HG03457 (cell line): ENCODE measurements at regions not wholly inside any gene's neighbourhood (a gene's known extent, or its start where the extent isn't known, plus 50 kb on each side); places are given as distances from the start of the nearest gene placed in this dataset.

Experiments
- ATAC-seq: cut with Tn5 transposase; IDR thresholded peaks from one replicate; pipeline ENCODE4 v1.9.1; 2021; ENCODE audit warnings: moderate number of reproducible peaks; ENCODE audit not compliant: unreplicated experiment

DNA sequence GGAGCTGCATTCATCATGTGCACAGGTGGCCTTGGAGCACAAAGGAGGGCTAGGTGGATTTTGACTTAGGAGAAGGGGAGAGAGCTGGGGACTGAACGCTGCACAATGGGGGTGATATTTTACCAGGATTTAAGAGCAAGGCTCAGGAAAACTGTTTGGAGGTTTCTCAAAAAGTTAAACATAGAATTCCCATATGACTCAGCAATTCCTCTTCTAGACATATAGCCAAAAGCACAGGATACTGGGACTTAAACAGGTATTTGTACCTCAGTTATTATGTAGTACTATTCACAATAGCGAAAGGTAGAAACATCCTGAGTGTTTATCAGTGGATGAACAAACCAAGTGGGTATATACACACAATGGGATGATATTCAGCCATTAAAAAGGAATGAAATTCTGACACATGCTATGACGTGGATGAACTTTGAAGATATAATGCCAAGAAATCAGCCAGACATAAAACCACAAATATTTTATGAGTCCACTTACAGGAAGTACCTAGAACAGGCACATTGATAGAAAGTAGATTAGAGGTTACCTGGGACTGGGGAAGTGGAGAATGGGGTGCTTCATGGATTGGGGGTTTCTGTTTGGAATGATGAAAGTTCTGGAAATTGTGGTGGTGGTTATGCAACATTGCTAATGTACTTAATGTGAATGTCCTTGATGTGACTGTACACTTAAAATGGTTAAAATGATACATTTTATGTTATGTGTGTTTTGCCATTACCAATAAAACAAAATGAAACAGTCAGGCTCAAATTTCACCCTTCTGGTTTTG is 216.9 kb downstream of the HAUS1 start:
- ATAC-seq = no peak

DNA sequence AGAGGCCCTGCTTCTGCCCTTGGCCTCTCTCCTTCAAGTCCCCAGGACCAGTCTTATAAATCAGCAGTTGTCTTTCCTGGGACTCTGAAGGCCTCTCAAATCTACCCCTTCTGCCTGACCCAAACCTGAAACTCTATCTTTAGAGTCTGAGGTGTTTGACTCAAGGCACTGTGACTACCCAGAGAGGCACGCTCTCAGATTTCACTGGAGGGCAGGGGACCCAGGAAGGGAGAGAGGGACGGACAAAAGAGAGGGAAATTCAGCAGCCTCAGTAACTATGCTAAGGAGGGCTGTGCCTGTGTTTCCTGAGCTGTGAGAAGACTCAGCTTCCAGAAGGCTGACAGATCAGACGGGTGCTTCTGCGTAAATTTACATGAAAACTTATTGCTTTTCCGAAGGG is 217.8 kb downstream of the HAUS1 start:
- no peak for ATAC-seq

- ATAC-seq = no peak
These were observed 218.3 kb downstream of the HAUS1 start for GRCh38 chr18:46322411-46322891.

DNA sequence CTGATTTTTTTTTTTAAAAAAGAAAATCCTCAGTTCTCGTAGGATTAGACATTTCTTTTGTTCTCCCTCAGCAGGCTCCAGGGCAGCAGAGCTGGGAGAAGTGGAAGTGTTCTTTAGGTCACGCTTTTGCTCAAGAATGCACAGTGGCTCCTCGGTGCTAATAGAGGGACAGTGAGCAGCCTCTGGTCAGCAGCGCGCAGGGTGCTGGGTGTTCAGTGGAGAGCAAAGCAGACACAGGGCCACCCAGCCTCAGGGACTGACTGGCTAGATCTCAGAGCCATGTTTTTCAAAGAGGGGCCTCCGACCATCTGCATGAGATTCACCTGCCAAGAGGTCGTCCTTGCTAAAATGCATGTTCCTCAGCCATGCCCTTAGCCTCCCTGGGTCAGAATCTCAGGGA is 218.8 kb downstream of the HAUS1 start:
- ATAC-seq = no peak

- no peak for ATAC-seq
These were observed 220.1 kb downstream of the HAUS1 start for GRCh38 chr18:46324087-46324955.

GRCh38 chr18:46325895-46326294 is 221.7 kb downstream of the HAUS1 start:
- no peak for ATAC-seq

- ATAC-seq = no peak
These were observed 225.6 kb downstream of the HAUS1 start for GRCh38 chr18:46329736-46330246.

DNA sequence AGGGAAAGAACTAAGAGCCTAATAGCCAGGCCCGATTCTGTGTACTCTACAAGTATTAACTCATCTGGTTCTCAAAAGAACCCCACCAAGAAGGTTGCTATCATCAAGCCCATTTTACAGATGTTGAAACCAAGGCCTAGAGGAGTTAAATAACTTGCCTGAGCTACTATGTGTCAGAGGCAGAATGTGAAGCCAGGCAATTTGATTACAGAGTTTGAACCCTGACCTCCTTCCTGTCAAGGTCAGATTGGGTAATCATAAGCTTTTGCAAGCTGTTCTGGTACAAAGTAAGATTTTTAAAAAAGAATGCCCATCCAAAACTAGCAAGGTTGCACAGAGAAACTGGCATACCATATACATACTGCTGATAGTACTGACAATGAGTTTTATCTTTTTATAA is 227.1 kb downstream of the HAUS1 start:
- no peak for ATAC-seq

GRCh38 chr18:46332286-46332801 is 228.2 kb downstream of the HAUS1 start:
- no peak for ATAC-seq

GRCh38 chr18:46332921-46333341 is 228.7 kb downstream of the HAUS1 start:
- ATAC-seq = no peak

GRCh38 chr18:46333431-46334135 is 229.4 kb downstream of the HAUS1 start:
- ATAC-seq = no peak

DNA sequence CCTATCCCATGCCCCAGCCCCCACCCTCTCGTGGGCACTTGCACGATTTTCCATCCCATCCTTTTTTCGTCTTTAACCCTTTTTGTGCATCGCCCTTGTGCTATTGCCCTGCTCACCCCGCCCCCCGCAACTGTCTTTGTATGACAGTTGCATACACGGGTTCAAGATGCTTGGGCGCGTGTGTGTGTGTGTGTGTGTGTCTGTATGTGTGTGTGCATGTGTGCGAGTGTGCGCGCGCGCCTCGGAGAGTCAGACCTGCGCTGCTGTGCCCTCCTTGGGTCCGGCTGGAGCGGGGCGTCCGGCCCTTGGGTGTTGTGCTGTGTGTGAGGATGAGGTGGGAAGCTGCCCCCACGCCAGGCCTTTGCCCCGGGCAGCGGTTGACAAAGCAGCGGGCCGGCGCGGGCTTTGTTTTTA is 230.7 kb downstream of the HAUS1 start:
- ATAC-seq = no peak

DNA sequence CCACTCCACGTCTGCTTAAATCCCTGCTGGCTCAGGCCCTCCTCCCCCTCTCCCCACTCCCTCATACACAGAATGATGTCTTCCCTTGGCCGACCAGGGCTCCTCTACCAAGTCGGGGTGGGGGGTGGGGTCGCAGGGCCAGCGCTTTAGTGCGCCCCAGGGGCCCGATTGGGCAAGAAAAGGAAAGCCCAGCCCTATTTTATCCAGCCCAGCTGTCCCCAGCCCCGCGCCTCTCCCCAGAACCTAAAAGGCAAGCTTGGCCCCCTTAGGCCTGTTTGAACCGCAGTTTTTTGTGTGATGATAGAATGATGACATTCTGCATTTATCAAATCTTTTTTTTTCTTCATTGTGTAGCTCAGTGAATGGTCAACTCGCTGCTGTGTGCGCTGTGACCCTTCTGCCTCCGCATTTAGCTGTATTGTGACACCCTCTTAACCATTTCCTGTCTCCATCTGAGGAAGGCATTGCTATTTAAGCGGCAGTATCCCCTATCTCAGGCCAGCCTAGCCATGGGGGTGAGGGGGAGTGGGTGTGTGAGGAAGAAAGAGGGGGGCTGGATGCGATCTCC is 231.4 kb downstream of the HAUS1 start:
- no peak for ATAC-seq

DNA sequence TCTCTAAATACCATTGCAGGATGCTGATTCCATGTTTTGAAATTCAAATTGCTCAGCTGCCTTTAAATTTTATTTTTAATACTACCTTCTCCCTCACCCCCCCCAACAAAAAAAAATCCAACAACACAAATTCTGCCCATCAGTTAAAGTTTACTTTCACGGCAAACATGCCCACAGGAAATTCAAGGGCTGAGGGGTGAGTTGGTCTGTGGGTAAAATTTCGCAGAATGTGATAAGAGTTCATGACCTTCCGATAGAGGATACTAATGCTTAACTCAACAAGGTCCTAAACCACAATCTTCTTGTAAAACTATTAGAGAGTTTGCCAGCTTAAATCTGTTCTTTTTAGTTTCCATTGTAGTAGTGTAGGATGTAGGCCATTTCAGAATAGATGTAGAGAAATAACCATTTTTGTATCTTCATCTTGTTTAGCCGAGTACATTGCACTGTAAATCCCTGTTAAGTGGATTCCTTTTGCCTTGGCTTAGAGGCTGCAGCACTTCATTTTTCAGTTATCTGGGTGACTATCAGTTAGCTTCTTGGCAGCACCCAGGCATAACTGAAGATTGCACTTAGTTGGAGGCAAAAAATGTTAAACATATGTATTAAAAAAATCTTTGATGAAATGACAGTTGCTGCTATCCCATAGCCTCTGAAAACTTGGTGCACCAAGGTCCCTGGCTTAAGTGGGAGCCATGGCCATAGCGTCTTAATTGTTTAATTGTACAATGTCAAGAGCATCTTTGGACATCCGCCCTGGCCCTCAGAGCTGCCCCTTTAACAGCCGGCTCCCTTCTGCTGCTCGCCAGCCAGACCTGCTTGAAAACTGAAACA is 232.3 kb downstream of the HAUS1 start:
- no peak for ATAC-seq

GRCh38 chr18:46337271-46337670 is 233.1 kb downstream of the HAUS1 start:
- no peak for ATAC-seq

GRCh38 chr18:46338205-46338604 is 234.0 kb downstream of the HAUS1 start:
- no peak for ATAC-seq

DNA sequence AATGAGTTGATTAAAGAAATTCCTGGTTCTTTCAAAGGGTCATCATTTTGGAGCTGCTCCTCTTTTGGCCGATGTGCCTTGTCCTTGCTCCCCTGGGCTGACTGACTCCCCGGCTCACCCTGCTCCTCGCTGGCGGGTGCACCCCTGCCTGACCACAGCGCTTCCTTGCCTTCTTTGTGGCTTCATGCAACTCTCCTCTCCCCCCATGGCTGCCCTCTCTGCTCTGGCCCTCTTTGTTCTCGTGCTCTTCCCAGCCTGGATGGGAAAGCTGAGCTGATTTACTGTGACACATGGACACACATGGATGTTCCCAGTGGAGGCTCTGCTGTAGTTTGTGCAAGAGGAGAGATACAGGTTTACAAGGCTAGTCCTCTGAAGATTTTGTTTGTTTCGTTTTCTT is 234.6 kb downstream of the HAUS1 start:
- ATAC-seq = no peak

GRCh38 chr18:46340716-46341115 is 236.5 kb downstream of the HAUS1 start:
- ATAC-seq = no peak

DNA sequence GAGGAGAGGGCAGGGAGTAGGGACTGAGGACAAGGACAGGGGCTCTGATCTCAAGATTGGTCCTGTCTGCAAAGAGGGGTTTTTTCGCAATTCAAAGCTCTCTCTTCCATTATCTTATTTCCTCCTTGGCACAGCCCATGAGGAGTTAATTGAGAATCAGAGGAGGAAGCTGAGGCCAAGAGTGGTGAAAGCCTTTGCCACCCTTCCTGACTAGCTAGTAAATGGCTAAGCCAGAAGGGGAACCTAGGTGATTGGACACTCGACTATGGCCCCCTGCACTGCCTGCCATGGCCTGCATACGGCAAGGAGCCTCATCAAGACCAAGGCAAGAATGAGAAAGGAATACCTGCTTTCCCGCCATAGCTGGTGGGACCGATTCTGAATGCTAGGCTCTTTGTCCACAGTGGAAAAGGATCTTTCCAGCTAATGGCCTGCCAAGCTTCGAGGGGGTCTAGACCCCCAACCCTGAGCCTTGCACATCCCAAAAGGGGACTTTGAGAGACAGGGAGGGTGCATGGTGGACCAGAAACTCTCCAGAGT is 237.9 kb downstream of the HAUS1 start:
- ATAC-seq = no peak
